HG03066 (cell line): ENCODE measurements at regions not wholly inside any gene's neighbourhood (a gene's known extent, or its start where the extent isn't known, plus 50 kb on each side); places are given as distances from the start of the nearest gene placed in this dataset.

Experiments
- ATAC-seq: cut with Tn5 transposase; IDR thresholded peaks from one replicate; pipeline ENCODE4 v1.9.1; 2021; ENCODE audit warnings: low read depth; ENCODE audit not compliant: unreplicated experiment

- ATAC-seq = no peak
Observed at GRCh38 chr11:11045156-11045930, 187.5 kb upstream of the ZBED5 start.

- no peak for ATAC-seq
Observed at GRCh38 chr11:11044137-11044855, 186.4 kb upstream of the ZBED5 start.

- no peak for ATAC-seq
Observed at GRCh38 chr11:11043721-11044120, 185.9 kb upstream of the ZBED5 start.

- no peak for ATAC-seq
Observed at GRCh38 chr11:11039208-11039965, 181.5 kb upstream of the ZBED5 start.

GRCh38 chr11:11038782-11039181 is 180.9 kb upstream of the ZBED5 start:
- no peak for ATAC-seq

GRCh38 chr11:11038352-11038751 is 180.5 kb upstream of the ZBED5 start:
- ATAC-seq = no peak

- ATAC-seq = no peak
Observed at GRCh38 chr11:11036848-11037732, 179.2 kb upstream of the ZBED5 start.

- ATAC-seq = no peak
Observed at GRCh38 chr11:11036185-11036847, 178.5 kb upstream of the ZBED5 start.

- ATAC-seq = no peak
Observed at GRCh38 chr11:11035331-11035730, 177.5 kb upstream of the ZBED5 start.

- no peak for ATAC-seq
Observed at GRCh38 chr11:11034476-11034875, 176.6 kb upstream of the ZBED5 start.

- no peak for ATAC-seq
Observed at GRCh38 chr11:11032066-11032465, 174.2 kb upstream of the ZBED5 start.

- no peak for ATAC-seq
Observed at GRCh38 chr11:11029027-11029426, 171.2 kb upstream of the ZBED5 start.

- no peak for ATAC-seq
Observed at GRCh38 chr11:11028017-11028692, 170.3 kb upstream of the ZBED5 start.

GRCh38 chr11:11027288-11027687 is 169.4 kb upstream of the ZBED5 start:
- no peak for ATAC-seq

GRCh38 chr11:11025087-11025486 is 167.2 kb upstream of the ZBED5 start:
- ATAC-seq = no peak

GRCh38 chr11:11022125-11022730 is 164.4 kb upstream of the ZBED5 start:
- no peak for ATAC-seq

- no peak for ATAC-seq
Observed at GRCh38 chr11:11021563-11021962, 163.7 kb upstream of the ZBED5 start.

GRCh38 chr11:11020747-11021149 is 162.9 kb upstream of the ZBED5 start:
- no peak for ATAC-seq

GRCh38 chr11:11020219-11020726 is 162.4 kb upstream of the ZBED5 start:
- no peak for ATAC-seq
